Lung (tissue), 11 donors: ENCODE measurements at regions not wholly inside any gene's neighbourhood (a gene's known extent, or its start where the extent isn't known, plus 50 kb on each side); places are given as distances from the start of the nearest gene placed in this dataset.

Experiments used
- ATAC-seq: fragments of 200-7000 bp; cut with Tn5 transposase; one replicate; pipeline ENCODE4 v1.9.1; 2020; ENCODE audit warnings: moderate number of reproducible peaks; ENCODE audit not compliant: insufficient read depth, low FRiP score
- DNase-seq, 3 donors: peaks; one replicate each; pipeline ENCODE4 v3.0.0-alpha.2; 2013 to 2017
- H3K27ac ChIP-seq, 2 donors: one replicate each; pipeline ENCODE4 v1.5.1; 2013; ENCODE audit warnings: mild to moderate bottlenecking in 2 of 2, moderate library complexity in 2 of 2, control low read depth in 1 of 2, inconsistent platforms in 1 of 2, low read depth in 1 of 2, low read length in 1 of 2
- H3K27me3 ChIP-seq, 3 donors: one replicate each; pipeline ENCODE4 v1.5.1; 2013; ENCODE audit warnings: low read length in 2 of 3; ENCODE audit not compliant: control insufficient read depth in 3 of 3, insufficient read depth in 3 of 3
- H3K36me3 ChIP-seq, 4 donors: one replicate each; pipeline ENCODE4 v1.5.1; 2013; ENCODE audit warnings: low read length in 4 of 4, mild to moderate bottlenecking in 1 of 4, moderate library complexity in 1 of 4; ENCODE audit not compliant: control insufficient read depth in 4 of 4, insufficient read depth in 4 of 4
- H3K4me1 ChIP-seq, 5 donors: one replicate each; pipeline ENCODE4 v1.5.1; 2013; ENCODE audit warnings: low read length in 5 of 5, mild to moderate bottlenecking in 2 of 5, moderate library complexity in 1 of 5; ENCODE audit not compliant: control insufficient read depth in 5 of 5, insufficient read depth in 5 of 5
- H3K4me3 ChIP-seq: one replicate; pipeline ENCODE4 v1.5.1; 2013; ENCODE audit warnings: mild to moderate bottlenecking, control low read depth, moderate library complexity
- H3K9ac ChIP-seq, 2 donors: one replicate each; pipeline ENCODE4 v1.5.1; 2013; ENCODE audit warnings: low read length in 2 of 2, control low read depth in 1 of 2; ENCODE audit not compliant: insufficient read depth in 1 of 2
- H3K9me3 ChIP-seq, 4 donors: one replicate each; pipeline ENCODE4 v1.5.1; 2013; ENCODE audit warnings: low read length in 3 of 4, mild to moderate bottlenecking in 1 of 4, moderate library complexity in 1 of 4; ENCODE audit not compliant: control insufficient read depth in 4 of 4, insufficient read depth in 3 of 4
- WGBS, 2 donors: extraction: QIAGEN DNeasy Blood & Tissue Kit; methylation state at CpG; one replicate each; pipeline ENCODE4 v1.1.7; 2013; 5-methylcytosine and 5-hydroxymethylcytosine counted together
- TF ChIP-seq, protein P1 (sequence below): IDR thresholded peaks from 2 replicates; pipeline ENCODE4 v1.5.1; 2012; ENCODE audit warnings: mild to moderate bottlenecking; ENCODE audit errors: control extremely low read depth, extremely low read depth
- donor health status: control.
- donor health status: control.
- donor health status: Bipolar disorder and iron deficiency.
- donor health status: healthy.
- donor health status: DM: yes; HTN: yes; CAD: no.

DNA sequence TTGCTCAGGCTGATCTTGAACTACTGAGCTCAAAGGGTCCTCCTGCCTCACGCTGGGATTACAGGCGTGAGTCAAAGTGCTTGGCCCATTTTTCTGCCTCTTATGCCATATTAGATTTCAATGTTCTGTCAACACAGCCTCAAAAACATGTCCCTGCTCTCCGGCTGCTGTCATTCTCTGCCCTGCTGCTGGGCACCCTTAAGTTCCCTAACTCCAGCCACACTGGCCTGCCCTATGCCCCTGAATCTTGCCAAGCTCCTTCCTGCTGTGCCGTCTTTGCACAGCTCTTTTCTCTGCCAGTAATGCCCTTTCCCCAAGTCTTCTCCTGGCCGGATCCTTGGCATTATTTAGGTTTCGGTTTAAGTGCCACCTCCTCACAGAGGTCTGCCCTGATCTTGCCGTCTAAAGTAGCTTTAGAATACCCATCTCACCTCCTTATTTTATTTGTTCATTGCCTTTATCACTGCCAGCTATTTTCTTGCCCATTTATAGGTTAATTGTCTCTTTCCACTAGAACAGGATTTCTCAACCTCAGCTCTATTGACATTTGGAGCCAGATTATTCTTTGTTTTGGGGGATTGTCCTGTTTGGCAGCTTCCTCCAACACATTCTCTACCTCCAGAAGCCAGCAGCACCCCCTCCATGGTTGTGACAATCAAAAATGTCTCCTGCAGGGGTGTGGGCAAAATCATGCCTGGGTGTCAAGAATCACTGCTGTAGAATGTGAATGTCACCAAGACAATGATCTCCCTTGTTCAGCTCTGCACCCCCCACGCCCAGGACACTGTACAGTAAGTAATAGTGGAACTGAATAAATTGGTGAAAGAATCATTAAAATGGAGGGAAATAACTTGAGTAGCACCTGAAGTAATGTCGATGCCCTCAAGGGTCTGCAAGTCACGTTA lies 168.2 kb downstream of the CYLD start:
- H3K9ac ChIP-seq, result no peak overlapping the region
- no peak for ATAC-seq
- H3K4me1 ChIP-seq, result no peaks in the 10 kb centered on the region
- TF ChIP-seq, protein P1, sequence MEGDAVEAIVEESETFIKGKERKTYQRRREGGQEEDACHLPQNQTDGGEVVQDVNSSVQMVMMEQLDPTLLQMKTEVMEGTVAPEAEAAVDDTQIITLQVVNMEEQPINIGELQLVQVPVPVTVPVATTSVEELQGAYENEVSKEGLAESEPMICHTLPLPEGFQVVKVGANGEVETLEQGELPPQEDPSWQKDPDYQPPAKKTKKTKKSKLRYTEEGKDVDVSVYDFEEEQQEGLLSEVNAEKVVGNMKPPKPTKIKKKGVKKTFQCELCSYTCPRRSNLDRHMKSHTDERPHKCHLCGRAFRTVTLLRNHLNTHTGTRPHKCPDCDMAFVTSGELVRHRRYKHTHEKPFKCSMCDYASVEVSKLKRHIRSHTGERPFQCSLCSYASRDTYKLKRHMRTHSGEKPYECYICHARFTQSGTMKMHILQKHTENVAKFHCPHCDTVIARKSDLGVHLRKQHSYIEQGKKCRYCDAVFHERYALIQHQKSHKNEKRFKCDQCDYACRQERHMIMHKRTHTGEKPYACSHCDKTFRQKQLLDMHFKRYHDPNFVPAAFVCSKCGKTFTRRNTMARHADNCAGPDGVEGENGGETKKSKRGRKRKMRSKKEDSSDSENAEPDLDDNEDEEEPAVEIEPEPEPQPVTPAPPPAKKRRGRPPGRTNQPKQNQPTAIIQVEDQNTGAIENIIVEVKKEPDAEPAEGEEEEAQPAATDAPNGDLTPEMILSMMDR, result no peak
- H3K9me3 ChIP-seq, result peaks cover 0 to 2% (median 0%) of the 10 kb centered on the region in 4 donors
- DNase-seq, result no peak
- no peak overlapping the region for H3K4me3 ChIP-seq
- peaks cover 0 to 8% (median 7%) of the 10 kb centered on the region in 3 donors for H3K27me3 ChIP-seq
- 58 to 76% methylated on average over 10 of the region's 10 CpGs for WGBS, 2 donors
- H3K27ac ChIP-seq, result no peak overlapping the region
- H3K36me3 ChIP-seq, result no peaks in the 10 kb centered on the region

DNA sequence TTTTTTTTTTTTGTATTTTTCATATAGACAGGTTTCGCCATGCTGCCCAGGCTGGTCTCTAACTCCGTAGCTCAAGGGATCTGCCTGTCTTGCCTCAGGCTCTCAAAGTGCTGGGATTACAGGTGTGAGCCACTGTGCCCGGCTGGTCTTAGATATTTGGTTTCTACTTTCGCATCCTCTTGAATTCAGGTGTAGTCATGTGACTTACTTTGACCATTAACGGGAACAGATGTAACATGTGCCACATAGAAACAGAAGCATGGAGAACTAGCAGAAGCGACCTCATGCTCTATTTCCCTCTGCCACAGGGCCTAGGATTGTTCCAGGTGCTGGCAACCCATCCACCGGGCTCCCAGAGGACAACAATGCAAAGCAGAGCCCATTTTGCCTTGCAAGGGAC lies 166.6 kb downstream of the CYLD start:
- Histone ChIP-seq H3K27ac (no peak overlapping the region), H3K4me1 (no peaks in the 10 kb centered on the region), H3K9me3 (peaks cover 0 to 2% (median 0%) of the 10 kb centered on the region in 4 donors), H3K9ac (no peak overlapping the region), H3K27me3 (peaks cover 0 to 8% (median 7%) of the 10 kb centered on the region in 3 donors), H3K36me3 (no peaks in the 10 kb centered on the region), H3K4me3 (no peak overlapping the region)
- no peak for ATAC-seq
- TF ChIP-seq, protein P1, result no peak
- no peak for DNase-seq
- WGBS, 2 donors, result 83 to 88% methylated on average over 7 of the region's 7 CpGs

DNA sequence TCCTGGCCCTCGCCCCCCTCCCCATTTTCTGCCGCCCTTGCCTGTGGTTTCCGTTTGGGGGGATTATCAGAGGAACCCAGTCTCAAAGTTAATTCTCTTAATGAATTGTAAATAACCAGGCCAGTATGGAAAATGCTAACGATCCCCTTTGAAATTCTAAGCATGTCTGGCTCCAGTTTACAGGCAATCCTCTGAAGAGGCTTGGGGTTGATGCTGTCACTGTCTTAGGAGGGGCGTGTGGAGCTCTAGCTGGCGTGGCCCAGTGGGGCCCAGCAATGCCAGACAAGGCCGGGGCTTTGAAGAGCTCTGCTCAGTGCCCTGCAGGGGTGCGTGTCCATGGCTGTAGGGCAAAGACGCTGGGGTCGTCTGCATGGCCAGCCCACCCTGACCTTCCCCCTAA lies 164.6 kb downstream of the CYLD start:
- ATAC-seq (no peak), DNase-seq (no peak)
- no peaks in the 10 kb centered on the region for H3K4me1 ChIP-seq
- TF ChIP-seq, protein P1, result no peak
- WGBS, 2 donors, result 61 to 64% methylated on average over 10 of the region's 10 CpGs
- no peaks in the 10 kb centered on the region for H3K9me3 ChIP-seq
- H3K36me3 ChIP-seq, result no peaks in the 10 kb centered on the region
- H3K4me3 ChIP-seq, result no peak overlapping the region
- H3K27ac ChIP-seq, result no peak overlapping the region
- no peaks in the 10 kb centered on the region for H3K27me3 ChIP-seq
- no peak overlapping the region for H3K9ac ChIP-seq
